ENCODE measurements at regions not wholly inside any gene's neighbourhood (a gene's known extent, or its start where the extent isn't known, plus 50 kb on each side); places are given as distances from the start of the nearest gene placed in this dataset.
A peak's percentile ranks its signal among the peaks of the same experiment; 100 is the strongest.
"Not testable (repeated sequence)": the region's sequence is repeated elsewhere in the genome, so short reads cannot be mapped to it uniquely, and the experiment has no call there.

DNA sequence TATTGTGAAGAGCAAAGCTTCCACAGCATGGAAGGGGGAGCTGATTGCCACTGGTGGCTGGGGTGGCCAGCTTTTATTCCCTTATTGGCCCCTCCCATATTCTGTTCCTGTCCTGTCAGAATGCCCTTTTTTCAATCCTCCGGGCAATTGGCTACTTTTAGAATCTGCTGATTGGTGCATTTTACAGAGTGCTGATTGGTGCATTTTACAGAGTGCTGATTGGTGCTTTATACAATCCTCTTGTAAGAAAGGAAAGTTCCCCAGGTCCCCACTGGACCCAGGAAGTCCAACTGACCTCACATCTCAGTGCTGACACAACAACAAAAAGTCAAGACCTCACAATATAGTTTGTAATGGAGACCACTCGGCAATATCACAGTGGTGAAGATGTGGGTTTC is 195.0 kb downstream of the SPATA31A6 start:
- no peak for DNase-seq

DNA sequence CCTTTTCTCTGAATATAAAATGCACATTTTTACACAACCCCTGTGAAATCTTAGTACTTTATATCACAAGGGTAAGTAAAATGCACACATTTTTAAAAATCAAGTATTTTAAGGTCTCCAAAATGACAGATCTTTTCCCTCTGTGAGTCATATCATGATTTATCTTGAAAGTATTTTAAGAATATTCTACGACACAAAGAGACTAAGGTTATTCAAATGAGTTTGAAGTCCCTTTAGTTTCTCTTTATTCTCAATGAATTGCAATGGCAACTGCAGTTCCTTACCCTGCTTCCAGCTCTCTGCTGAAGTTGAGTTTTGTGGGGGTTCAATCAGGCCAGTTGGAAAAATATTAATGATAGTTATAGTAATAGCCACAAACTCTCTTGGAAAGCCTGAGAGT is 196.1 kb downstream of the SPATA31A6 start:
- DNase-seq: not testable (repeated sequence)

DNA sequence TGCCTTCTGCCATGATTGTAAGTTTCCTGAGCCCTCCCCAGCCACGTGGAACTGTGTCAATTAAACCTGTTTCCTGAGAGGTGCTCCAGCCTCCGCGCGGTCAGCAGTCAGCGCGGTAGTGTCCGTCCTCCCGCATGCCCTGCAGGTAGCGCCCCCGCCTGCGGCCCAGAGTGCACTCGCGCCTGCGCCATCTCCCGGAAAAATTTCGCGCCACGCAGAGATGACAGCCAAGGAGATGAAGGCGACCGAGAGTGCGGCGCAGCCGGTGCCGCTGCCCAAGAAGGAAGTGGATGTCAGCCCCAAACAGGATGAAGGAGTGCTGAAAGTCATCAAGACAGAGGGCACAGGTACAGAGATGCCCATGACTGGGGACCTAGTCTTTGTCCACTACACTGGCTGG is 201.1 kb downstream of the SPATA31A6 start:
- DNase-seq: not testable (repeated sequence)

DNA sequence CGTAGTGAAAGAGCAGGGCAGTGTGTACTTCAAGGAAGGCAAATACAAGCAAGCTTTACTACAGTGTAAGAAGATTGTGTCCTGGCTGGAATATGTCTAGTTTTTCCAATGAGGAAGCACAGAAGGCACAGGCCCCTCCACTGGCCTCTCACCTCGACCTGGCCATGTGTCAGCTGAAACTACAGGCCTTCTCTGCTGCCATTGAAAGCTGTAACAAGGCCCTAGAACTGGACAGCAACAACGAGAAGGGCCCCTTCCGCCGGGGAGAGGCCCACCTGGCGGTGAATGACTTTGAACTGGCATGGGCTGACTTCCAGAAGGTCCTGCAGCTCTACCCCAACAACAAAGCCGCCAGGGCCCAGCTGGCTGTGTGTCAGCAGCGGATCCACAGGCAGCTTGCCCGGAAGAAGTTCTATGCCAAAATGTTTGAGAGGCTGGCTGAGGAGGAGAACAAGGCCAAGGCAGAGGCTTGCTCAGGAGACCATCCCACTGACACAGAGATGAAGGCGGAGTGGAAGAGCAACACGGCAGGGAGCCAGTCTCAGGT is 202.2 kb downstream of the SPATA31A6 start:
- not testable (repeated sequence) for DNase-seq

DNA sequence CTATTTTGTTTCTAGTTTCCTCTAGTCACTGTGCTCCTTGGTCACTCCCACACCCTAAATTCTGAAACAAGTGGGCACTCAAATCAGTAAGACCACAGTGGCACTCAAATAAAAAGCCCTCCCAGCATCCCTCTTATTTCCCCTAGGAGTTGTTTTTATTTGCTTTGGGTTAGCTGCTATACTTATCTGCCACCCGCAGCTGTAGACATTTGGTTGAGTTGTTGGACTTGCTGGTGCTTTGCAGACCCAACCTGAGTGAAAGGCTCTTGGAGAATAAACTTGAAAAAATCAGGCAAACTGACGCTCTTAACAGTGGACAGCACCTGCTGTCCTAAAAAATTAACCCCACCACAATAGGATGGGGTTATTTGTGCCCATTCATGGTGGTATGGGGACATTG is 203.0 kb downstream of the SPATA31A6 start:
- DNase-seq: peak; percentile 1

DNA sequence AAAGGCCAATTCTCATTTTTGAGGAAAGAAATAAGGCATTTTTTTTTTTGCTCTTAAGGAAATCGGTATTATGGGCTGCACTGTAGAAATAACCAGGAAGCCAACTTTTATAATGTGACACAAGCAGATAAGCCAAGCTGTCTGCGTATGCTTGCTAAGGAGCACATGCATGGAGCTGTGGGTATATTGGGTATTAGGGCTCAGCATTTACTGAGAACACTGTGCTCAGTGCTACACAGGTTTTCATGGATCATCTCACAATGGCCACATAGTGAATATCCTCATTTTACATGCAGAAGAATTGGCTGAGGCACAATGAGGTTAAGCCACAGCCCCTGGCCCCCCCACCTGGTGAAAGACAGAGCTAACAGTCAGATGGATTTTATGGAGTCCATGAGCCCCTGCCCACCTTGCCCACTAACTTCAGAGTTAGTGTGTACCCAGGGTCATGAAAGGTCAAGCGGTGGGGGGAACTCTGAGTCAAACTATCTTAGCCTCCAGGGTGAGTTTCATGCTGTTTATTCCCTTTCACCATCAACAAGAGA is 204.8 kb downstream of the SPATA31A6 start:
- DNase-seq: peak; percentile 3

DNA sequence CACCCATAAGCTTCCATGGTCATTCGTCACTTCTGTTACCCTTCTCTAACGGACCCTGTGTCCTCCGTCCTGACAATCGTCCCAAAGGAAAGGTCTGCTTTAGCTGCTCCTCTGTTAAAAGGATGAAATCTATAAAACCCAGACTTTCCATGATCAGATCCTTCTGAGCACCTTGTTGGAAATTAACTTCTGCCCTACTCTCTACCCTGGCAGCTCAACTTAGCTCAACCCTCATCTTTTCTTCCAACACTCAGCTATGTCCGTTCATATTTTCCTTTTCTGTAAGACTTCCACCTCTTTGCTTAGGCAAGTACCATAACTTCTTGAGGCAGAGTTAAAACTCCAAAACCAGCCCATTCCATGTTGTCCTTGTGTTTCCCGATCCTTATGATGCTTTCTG is 205.4 kb downstream of the SPATA31A6 start:
- DNase-seq: no peak

DNA sequence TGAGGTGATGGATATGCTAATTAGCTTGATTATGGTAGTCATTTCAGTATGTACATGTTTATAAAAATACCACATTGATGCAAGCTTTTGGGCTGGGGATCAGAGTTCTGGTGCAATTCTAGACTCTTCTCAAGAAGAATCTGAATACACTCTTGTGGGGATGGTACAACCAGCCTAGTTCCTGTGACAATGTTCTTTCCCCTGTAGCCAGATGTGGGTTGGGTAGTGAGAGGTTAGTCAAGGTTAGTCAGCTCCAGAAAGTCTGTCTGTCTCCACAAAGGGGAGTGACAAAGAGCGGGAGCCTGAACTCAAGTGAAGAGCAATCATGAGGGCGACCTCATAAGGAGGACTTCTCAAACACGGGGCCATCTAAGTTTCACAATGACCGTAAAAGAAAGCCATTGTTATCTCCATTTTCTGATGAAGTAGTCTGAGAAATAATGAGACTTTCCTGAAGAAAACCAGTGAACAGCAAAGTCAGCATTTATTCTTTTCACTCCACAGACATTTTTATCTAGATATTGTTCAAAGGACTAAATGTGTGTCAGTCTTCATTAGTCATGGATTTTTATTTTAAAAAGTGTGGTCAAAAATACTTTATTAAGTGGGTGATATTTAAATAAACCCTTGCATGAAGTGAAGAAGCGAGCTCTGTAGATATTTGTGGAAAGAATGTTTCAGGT is 209.5 kb downstream of the SPATA31A6 start:
- DNase-seq: not testable (repeated sequence)

DNA sequence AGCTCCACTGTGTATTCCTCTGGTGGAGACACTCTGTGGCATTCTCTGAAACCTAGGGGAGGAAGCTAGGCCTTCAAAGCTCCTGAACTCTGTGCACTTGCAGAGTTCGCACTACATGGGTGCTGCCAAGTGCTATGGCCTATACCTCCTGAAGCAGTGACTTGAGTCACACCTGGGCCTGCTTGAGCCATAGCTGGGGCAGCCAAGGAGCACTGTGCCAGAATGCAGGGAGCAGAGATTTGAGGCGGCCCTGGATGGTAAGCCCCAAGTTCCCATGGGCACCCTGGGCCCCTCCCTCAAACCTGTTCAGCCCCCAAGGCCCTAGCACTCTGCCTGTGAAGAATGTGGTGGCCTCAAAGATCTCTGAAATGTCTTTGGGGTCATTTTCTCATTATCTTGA is 212.9 kb downstream of the SPATA31A6 start:
- DNase-seq: no peak

DNA sequence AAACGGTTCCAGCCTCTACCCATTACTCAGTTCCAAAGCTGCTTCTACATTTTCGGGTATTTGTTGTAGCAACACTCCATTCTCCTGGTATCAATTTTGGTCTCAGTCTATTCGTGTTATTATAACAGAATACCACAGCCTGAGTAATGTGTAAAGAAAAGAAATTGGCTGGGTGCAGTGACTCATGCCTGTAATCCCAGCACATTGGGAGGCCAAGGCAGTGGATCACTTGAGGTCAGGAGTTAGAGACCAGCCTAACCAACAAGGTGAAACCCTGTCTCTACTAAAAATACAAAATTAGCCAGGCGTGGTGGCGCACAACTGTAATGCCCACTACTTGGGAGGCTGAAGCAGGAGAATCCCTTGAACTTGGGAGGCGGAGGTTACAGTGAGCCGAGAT is 213.9 kb downstream of the SPATA31A6 start:
- DNase-seq: not testable (repeated sequence)

DNA sequence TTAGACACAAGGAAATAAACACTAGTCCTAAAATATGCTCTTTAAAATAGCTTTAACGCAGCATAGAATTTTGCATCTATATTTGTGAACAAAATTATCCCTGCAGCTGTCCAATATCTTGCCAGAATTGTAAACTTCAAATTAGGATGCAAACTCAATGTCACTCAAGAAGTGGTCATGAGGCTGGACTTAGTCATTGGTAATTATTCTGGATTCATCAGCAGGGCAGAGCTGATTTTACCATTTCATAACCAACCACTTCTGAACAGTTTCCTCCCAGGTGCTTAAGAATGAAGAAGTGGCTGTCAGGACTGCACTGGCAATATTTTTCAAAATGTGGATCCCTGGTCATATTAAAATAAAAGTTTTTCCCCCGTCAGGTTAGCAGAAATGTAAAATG is 219.5 kb downstream of the SPATA31A6 start:
- DNase-seq: not testable (repeated sequence)

DNA sequence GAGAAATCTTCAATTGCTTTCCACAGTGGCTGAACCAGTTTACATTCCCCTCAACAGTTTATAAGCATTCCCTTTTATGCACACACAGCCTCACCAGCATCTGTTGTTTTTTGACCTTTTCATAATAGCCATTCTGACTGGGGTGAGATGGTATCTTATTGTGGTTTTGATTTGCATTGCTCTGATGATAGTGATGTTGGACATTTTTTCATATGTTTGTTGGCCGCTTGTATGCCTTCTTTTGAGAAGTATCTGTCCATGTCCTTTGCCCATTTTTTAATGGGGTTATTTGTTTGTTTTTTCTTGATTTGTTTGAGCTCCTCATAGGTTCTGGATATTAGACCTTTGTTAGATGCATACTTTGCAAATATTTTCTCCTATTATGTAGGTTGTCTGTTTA is 226.1 kb downstream of the SPATA31A6 start:
- not testable (repeated sequence) for DNase-seq

DNA sequence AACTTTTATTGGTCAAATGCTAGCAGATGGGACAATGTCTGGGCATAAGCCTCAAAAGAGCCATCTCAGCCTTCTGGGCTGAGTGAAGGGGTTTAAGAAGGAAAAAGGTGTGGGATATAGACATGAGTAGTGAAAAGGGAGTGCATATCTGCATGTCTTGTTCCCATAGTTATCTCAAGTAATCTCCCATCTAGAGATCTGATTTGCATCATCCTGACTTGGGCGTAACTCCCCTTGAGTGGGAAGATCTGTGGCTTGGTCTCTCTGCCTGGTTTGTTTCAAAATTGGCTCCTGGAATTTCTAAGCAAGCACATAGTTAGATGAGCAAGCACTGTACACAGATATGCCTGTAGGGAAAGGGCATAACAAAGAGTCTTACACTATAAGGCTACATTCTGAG is 228.9 kb downstream of the SPATA31A6 start:
- DNase-seq: not testable (repeated sequence)

DNA sequence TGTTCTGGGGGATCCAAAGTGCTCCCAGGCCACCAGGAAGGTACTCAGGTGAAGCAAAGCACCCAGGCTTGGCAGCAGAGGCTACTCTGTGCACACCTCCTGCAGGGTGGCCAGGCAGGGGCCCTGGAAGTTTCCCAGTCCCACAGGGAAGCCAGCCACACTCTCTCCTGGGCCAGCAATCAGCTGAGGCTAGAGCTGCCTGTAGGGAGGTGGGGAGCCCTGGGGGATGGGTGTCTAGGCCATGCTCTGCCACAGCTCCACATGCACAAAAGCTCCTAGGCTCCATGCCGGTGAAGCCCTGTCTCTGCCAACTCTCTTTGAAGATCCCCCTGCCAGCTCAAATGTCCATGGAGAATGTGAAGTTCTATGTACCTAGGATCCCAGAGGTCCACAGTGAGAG is 231.4 kb downstream of the SPATA31A6 start:
- DNase-seq: not testable (repeated sequence)

DNA sequence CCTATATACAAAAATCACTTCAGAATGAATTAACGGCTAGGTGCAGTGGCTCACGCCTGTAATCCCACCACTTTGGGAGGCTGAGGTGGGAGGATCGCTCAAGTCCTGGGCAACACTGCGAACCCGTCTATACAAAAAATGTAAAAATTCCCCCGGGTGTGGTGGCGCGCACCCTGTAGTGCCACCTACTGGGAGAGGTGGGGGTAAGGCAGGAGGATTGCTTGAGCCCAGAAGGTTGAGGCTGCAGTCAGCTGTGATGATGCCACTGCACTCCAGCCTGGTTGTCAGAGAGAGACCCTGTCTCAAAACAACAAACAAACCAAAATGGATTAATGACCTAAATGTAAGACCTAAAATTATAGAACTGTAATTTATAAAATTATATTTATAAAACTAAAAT is 236.2 kb downstream of the SPATA31A6 start:
- not testable (repeated sequence) for DNase-seq

DNA sequence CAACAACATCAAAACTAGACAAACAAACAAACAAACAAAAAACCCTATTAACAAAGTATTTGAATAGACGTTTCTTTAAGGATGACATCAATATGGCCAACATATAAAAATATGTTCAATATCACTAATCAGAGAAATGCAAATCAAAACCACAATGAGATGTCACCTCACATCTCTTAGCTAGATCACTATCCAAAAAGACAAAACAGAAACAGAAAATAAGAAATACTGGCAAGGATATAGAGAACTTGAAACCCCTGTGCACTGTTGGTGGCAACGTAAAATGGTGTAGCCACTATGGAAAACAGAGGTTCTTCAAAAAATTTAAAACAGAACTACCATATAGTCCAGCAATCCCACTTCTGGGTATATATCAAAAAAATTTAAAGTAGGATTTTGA is 236.9 kb downstream of the SPATA31A6 start:
- not testable (repeated sequence) for DNase-seq

DNA sequence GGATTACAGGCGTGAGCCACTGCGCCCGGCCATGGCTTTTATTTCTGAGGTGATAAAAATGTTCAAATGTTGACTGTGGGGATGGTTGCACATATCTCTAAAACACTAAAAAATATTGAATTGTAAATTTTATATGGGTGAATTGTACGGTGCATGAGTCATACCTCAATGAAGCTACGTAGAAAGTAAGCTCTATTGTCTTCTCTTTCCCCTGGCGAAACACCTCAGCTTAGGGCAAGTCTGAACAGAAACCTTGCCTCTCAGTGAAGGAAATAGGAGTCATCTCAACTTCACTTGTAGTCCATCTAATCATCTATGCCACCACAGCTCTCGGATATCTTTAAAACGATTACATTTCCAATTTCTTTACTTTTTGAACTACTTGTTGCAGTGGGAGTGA is 238.2 kb downstream of the SPATA31A6 start:
- DNase-seq: not testable (repeated sequence)

DNA sequence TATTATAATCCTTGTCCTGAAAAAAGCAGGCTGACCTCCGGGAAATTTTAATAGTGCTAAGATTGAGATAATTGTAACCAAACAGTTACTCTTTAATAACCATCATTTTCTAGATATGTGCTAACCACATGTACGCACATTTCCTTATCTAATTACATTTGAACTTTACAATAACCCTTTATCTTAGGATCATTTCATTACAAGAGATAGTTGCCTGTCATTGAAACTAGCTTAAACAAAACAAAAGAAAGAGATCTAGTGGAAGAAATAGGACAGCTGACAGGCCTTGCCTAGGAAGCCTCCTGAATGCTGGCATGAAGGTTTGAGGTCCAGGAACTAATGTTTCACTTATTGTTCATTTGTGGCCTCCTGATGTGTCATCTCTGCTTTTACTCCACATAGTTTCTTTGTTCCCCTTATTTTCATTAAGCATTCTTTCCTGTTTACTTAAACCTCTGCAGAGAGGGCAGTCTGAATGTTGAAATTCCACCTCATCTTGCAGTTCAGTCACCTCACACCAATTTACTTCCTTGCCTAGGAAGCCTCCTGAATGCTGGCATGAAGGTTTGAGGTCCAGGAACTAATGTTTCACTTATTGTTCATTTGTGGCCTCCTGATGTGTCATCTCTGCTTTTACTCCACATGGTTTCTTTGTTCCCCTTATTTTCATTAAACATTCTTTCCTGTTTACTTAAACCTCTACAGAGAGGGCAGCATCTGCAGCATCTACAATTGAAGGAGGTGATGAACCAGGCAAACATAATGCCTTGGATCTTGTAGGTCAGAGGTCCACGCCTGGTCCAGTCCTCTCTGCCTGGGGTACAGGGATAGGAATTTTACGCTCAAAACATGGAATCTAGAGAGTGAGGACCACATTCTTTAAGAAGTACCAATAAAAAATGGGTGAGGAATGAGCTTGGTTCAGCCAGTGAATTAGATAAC is 247.5 kb downstream of the SPATA31A6 start:
- DNase-seq: not testable (repeated sequence)

DNA sequence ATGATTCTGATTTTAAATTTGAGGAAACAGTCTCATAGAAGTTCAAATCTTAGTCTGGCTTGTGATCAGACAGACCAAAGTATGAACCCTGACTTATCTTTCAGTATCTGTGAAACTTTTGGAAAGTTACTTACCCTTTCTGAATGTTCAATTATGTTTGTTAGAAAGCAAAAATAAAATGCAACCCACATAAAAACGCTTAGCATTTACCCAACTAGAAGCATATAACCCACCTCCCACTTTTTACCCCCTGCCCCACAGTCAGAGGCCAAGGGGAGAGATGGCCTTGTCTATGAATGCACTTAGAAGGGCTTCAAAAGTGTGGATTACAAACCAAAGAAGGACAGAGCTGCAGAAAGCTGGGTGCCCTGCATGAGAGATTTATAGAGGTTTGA is 248.2 kb downstream of the SPATA31A6 start:
- DNase-seq: not testable (repeated sequence)

DNA sequence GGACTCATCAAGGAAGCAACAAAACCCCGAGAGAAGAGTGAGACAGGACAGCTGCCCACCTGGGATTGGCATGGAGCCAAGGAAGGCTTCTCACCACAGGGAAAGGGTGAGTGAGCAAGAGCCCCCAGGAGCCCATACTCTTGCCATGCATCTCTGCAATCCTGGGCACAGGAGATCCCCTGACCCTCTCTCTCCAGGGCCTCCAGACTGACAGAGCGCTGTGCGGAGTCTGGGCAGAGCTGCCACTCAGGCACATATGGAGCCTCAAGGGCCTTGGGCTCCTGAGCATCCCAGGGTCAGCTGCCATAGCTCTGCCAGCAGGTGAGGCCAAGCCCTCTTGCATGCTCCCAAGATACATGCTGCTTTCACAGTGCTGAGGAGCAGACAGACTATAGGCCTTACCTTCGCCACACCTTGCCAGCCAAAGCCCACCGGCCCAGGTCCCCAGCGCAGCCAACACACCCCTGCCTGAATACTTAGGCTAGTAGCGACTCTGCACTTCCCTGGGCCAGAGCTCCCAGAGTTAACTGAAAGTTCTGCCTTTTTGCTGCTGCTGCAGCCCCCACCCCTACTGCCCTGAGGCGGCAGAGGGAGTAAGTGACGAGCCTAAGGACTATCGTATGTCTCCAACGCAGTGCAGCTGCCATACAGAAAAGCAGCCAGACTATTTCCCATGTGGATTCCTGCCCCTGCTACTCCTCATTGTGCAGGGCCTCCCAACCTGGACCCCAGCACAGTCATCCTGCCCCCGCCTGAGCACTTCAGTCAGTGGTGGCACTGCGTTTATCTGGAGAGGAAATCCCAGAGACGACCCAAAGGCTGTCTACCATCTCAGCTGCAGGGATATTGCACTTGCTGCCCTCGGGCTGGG is 251.6 kb downstream of the SPATA31A6 start:
- DNase-seq: not testable (repeated sequence)

DNA sequence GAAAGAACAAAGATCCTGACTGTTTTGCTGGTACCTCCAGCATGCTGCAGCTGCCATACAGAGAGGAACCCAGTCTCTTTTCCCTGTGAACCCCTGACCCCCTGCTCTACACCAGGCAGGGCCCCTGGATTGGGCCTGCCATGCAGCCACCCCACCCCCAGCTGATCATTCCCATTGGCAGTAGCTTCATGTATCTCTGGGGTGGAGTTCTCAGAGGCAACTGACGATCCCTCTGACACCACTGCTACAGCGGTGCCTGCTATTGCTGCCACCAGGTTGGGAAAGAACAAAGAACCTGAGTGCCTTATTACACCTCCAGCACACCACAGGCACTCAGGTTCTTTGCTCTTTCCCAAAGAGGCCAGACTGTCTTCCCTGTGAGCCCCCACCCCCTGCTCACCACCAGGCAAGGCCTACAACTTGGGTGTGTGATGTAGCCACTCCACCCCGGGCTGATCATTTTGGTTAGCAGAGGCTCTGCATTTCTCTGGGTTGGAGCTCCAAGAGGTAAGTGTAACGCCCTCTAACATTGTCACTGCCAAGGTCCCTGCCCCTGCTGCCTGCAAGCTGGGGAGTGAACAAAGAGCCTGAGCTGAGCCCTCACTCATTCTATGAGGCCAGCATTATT is 252.4 kb downstream of the SPATA31A6 start:
- not testable (repeated sequence) for DNase-seq

Data from hematopoietic multipotent progenitor cell treated with erythropoietin and hydrocortisone succinate and interleukin-3 and kit ligand, for 6 days (in vitro differentiated cells).